Smooth muscle cell (in vitro differentiated cells): ENCODE measurements at regions not wholly inside any gene's neighbourhood (a gene's known extent, or its start where the extent isn't known, plus 50 kb on each side); places are given as distances from the start of the nearest gene placed in this dataset.

Experiments
- DNase-seq: peaks from one replicate; lab custom pipeline; 2025; ENCODE audit not compliant: unreplicated experiment; lab: John Stamatoyannopoulos, UW
- H2AFZ ChIP-seq: fragments of 200-600 bp; sonication (generic); 2 replicates; pipeline ENCODE4 v1.6.0; 2016; ENCODE audit warnings: antibody characterized with exemption, low read depth, mild to moderate bottlenecking
- H3F3A ChIP-seq: fragments of 200-600 bp; sonication (generic); 2 replicates; pipeline ENCODE4 v1.6.0; 2017; ENCODE audit warnings: antibody characterized with exemption, low read depth
- H3K27ac ChIP-seq: fragments of 200-600 bp; sonication (generic); 2 replicates; pipeline ENCODE4 v1.5.1; 2016; ENCODE audit warnings: low read depth, mild to moderate bottlenecking
- H3K27me3 ChIP-seq: fragments of 200-600 bp; sonication (generic); 2 replicates; pipeline ENCODE4 v1.6.1; 2016; ENCODE audit warnings: low read depth, mild to moderate bottlenecking
- H3K36me3 ChIP-seq: fragments of 200-600 bp; sonication (generic); 2 replicates; pipeline ENCODE4 v1.5.1; 2016; ENCODE audit warnings: low read depth
- H3K4me1 ChIP-seq: fragments of 200-600 bp; sonication (generic); 2 replicates; pipeline ENCODE4 v1.5.1; 2016; ENCODE audit warnings: low read depth
- H3K4me2 ChIP-seq: fragments of 200-600 bp; sonication (generic); 2 replicates; pipeline ENCODE4 v1.6.0; 2016; ENCODE audit warnings: mild to moderate bottlenecking
- H3K4me3 ChIP-seq: fragments of 200-600 bp; sonication (generic); 2 replicates; pipeline ENCODE4 v1.5.1; 2016; ENCODE audit warnings: mild to moderate bottlenecking
- H3K79me2 ChIP-seq: fragments of 200-600 bp; sonication (generic); 2 replicates; pipeline ENCODE4 v1.6.0; 2016; ENCODE audit warnings: low read depth, mild to moderate bottlenecking
- H3K9ac ChIP-seq: fragments of 200-600 bp; sonication (generic); 2 replicates; pipeline ENCODE4 v1.6.0; 2016; ENCODE audit warnings: low read depth
- H3K9me3 ChIP-seq: fragments of 200-600 bp; sonication (generic); replicated peaks from 2 replicates; pipeline ENCODE4 v1.5.1; 2016; ENCODE audit warnings: low read depth
- H4K20me1 ChIP-seq: fragments of 200-600 bp; sonication (generic); 2 replicates; pipeline ENCODE4 v1.6.0; 2016; ENCODE audit warnings: low read depth
- WGBS: methylation state at CpG from one replicate; pipeline ENCODE4 v1.1.7; 2016; ENCODE audit warnings: low lambda C conversion rate; 5-methylcytosine and 5-hydroxymethylcytosine counted together
- TF ChIP-seq, protein P1 (sequence below): fragments of 200-600 bp; sonication (generic); IDR thresholded peaks from 2 replicates; pipeline ENCODE4 v1.5.1; 2017; ENCODE audit warnings: borderline replicate concordance, mild to moderate bottlenecking, antibody characterized with exemption; ENCODE audit not compliant: insufficient read depth, poor library complexity, severe bottlenecking

DNA sequence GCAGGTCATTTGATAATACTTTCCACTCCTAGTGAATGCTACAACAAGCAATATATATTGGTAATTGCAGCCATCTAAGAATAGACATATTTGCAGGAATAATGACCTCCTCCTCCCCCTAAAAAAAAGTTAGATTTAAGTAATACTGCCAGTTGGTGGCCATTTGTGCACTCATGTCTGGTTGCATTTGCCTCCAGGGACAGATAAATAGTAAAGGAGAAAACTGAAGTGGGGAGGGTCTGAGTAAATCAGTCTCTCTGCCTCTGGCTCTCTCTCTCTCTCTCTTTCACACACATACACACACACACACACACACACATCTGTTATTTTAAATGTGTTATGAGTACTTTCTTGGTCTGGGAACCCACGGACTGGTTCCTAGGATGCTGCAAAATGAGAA lies 125.5 kb upstream of the UQCRFS1 start:
- 77% methylated on average over 1 of the region's 1 CpG for whole genome bisulfite sequencing
- Histone ChIP-seq H3K9ac (no peak overlapping the region), H3K27ac (no peak overlapping the region), H3K4me2 (no peak overlapping the region), H4K20me1 (no peaks in the 10 kb centered on the region), H3K27me3 (no peaks in the 10 kb centered on the region), H2AFZ (no peak overlapping the region), H3K36me3 (no peaks in the 10 kb centered on the region), H3F3A (no peaks in the 10 kb centered on the region), H3K79me2 (no peaks in the 10 kb centered on the region), H3K9me3 (no peaks in the 10 kb centered on the region), H3K4me1 (no peaks in the 10 kb centered on the region), H3K4me3 (no peak overlapping the region)
- TF ChIP-seq, protein P1, sequence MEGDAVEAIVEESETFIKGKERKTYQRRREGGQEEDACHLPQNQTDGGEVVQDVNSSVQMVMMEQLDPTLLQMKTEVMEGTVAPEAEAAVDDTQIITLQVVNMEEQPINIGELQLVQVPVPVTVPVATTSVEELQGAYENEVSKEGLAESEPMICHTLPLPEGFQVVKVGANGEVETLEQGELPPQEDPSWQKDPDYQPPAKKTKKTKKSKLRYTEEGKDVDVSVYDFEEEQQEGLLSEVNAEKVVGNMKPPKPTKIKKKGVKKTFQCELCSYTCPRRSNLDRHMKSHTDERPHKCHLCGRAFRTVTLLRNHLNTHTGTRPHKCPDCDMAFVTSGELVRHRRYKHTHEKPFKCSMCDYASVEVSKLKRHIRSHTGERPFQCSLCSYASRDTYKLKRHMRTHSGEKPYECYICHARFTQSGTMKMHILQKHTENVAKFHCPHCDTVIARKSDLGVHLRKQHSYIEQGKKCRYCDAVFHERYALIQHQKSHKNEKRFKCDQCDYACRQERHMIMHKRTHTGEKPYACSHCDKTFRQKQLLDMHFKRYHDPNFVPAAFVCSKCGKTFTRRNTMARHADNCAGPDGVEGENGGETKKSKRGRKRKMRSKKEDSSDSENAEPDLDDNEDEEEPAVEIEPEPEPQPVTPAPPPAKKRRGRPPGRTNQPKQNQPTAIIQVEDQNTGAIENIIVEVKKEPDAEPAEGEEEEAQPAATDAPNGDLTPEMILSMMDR, result no peak
- no peak for DNase-seq

DNA sequence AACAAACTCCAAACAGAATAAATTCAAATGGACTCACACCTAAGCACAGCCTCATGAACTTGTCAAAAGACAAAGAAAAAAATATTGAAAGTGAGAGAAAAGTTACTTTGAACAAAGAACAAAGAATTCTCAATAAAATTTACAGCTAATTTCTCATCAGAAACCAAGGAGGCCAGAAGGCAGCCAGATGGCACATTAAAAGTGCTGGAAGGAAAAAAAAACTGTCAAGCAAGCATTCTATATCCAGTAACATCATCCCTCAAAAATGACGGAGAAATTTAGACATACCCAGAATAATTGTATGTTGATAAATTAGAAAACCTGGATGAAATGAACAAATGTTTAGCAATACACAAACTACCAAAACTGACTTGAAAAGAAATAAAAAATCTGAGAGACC lies 129.8 kb upstream of the UQCRFS1 start:
- no peaks in the 10 kb centered on the region for H3K4me1 ChIP-seq
- WGBS, result 93% methylated on average over 1 of the region's 1 CpG
- H3K9ac ChIP-seq, result no peak overlapping the region
- no peaks in the 10 kb centered on the region for H3F3A ChIP-seq
- H3K4me3 ChIP-seq, result no peak overlapping the region
- H4K20me1 ChIP-seq, result no peaks in the 10 kb centered on the region
- no peaks in the 10 kb centered on the region for H3K36me3 ChIP-seq
- TF ChIP-seq, protein P1, result no peak
- no peaks in the 10 kb centered on the region for H3K27me3 ChIP-seq
- H2AFZ ChIP-seq, result no peak overlapping the region
- no peak overlapping the region for H3K4me2 ChIP-seq
- no peak for DNase-seq
- no peaks in the 10 kb centered on the region for H3K79me2 ChIP-seq
- H3K27ac ChIP-seq, result no peak overlapping the region
- peaks cover 23% of the 10 kb centered on the region for H3K9me3 ChIP-seq

DNA sequence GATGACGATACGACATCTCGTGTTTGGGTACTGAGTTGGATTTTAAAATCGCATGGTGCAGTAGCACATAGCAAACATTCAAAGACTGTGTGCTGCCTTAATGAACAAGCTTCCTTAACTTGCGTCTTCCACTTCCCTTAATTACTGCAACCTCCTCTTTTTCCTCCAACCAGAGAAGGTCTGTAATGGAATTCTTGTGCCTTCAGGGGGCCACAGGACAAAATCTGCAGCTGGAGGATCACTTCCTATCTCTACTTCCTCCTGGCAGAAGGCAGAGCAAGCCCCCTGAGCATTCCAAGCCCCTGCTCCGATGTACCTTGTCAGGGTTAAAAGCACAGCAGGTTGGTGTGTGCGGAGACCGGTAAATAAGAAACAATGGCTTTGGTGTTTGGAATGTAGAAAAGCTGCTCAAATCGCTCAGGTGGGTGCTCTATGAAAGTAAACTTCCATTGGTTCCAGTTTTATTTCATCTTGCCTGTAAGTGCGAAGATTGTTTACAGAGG lies 151.3 kb upstream of the UQCRFS1 start:
- Histone ChIP-seq H3K36me3 (no peaks in the 10 kb centered on the region), H3K27ac (no peak overlapping the region), H3K9ac (no peak overlapping the region), H3K4me2 (no peak overlapping the region), H4K20me1 (no peaks in the 10 kb centered on the region), H2AFZ (no peak overlapping the region), H3K4me3 (no peak overlapping the region), H3F3A (no peaks in the 10 kb centered on the region), H3K4me1 (no peaks in the 10 kb centered on the region), H3K9me3 (no peaks in the 10 kb centered on the region), H3K79me2 (no peaks in the 10 kb centered on the region), H3K27me3 (peaks cover 22% of the 10 kb centered on the region)
- no peak for DNase-seq
- TF ChIP-seq, protein P1, result no peak
- 50% methylated on average over 10 of the region's 10 CpGs for WGBS

DNA sequence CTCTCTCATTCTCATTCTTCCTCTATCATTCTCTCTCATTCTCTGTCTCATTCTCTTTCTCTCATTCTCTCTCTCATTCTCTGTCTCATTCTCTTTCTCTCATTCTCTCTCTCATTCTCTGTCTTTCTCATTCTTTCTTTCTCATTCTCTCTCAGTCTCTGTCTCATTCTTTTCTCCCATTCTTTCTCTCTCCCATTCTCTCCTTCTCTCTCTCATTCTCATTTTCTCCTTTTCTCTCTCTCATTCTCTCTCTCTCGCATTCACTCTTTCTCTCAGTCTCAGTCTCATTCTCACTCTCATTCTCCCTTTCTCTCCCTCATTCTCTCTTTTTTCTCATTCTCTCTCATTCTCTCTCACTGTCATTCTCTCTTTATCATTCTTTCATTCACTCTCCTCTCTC lies 152.0 kb upstream of the UQCRFS1 start:
- TF ChIP-seq, protein P1, result no peak
- Histone ChIP-seq H2AFZ (no peak overlapping the region), H3K27ac (no peak overlapping the region), H3K4me1 (no peaks in the 10 kb centered on the region), H3K27me3 (peaks cover 22% of the 10 kb centered on the region), H3K9ac (no peak overlapping the region), H3K36me3 (no peaks in the 10 kb centered on the region), H4K20me1 (no peaks in the 10 kb centered on the region), H3K9me3 (no peaks in the 10 kb centered on the region), H3K79me2 (no peaks in the 10 kb centered on the region), H3K4me2 (no peak overlapping the region), H3K4me3 (no peak overlapping the region), H3F3A (no peaks in the 10 kb centered on the region)
- no CpG with 5 or more reads among the region's 1 CpG for WGBS
- no peak for DNase-seq
